Hepatocyte (in vitro differentiated cells): ENCODE measurements at regions not wholly inside any gene's neighbourhood (a gene's known extent, or its start where the extent isn't known, plus 50 kb on each side); places are given as distances from the start of the nearest gene placed in this dataset.

ENCODE experiments used
- EZH2 ChIP-seq: fragments of 200-600 bp; sonication (generic); IDR thresholded peaks from 2 replicates; pipeline ENCODE4 v1.6.1; 2016; ENCODE audit warnings: antibody characterized with exemption, mild to moderate bottlenecking, borderline replicate concordance
- EZH2phosphoT487 ChIP-seq: fragments of 200-600 bp; sonication (generic); IDR thresholded peaks from one replicate; pipeline ENCODE4 v1.6.1; 2018; ENCODE audit warnings: antibody characterized with exemption, mild to moderate bottlenecking, low read depth, moderate library complexity; ENCODE audit not compliant: unreplicated experiment, severe bottlenecking
- TF ChIP-seq, protein P1 (sequence below): fragments of 200-600 bp; sonication (generic); IDR thresholded peaks from 2 replicates; pipeline ENCODE4 v1.5.1; 2016; ENCODE audit warnings: antibody characterized with exemption, mild to moderate bottlenecking; ENCODE audit not compliant: poor library complexity

DNA sequence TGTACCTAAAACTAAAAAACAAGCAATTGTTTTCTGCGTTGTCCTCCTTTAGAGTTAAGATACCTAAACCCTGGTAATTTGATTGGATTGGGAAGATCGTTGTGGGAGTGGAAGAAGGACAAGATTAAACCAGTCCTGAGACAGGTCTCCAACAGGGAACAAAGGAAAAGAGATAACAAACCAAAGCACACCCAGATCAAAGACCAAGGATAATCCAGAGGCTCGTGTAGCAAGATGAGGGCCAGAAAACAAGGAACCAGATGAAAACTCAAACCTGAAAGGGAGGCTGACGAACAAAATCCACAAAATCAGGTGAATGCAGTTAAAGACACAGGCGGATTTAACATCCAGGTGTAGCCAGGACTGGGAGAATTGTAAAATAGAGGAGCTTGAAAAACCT is 618.1 kb downstream of the SLCO4C1 start:
- TF ChIP-seq, protein P1, sequence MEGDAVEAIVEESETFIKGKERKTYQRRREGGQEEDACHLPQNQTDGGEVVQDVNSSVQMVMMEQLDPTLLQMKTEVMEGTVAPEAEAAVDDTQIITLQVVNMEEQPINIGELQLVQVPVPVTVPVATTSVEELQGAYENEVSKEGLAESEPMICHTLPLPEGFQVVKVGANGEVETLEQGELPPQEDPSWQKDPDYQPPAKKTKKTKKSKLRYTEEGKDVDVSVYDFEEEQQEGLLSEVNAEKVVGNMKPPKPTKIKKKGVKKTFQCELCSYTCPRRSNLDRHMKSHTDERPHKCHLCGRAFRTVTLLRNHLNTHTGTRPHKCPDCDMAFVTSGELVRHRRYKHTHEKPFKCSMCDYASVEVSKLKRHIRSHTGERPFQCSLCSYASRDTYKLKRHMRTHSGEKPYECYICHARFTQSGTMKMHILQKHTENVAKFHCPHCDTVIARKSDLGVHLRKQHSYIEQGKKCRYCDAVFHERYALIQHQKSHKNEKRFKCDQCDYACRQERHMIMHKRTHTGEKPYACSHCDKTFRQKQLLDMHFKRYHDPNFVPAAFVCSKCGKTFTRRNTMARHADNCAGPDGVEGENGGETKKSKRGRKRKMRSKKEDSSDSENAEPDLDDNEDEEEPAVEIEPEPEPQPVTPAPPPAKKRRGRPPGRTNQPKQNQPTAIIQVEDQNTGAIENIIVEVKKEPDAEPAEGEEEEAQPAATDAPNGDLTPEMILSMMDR: no peak
- TF ChIP-seq EZH2: no peak
- TF ChIP-seq EZH2phosphoT487: no peak
